GM18498 (cell line): ENCODE measurements at regions not wholly inside any gene's neighbourhood (a gene's known extent, or its start where the extent isn't known, plus 50 kb on each side); places are given as distances from the start of the nearest gene placed in this dataset.

Experiments used
- ATAC-seq: cut with Tn5 transposase; IDR thresholded peaks from one replicate; pipeline ENCODE4 v1.9.1; 2021; ENCODE audit warnings: mild to moderate bottlenecking, moderate library complexity; ENCODE audit not compliant: unreplicated experiment

GRCh38 chr4:123308667-123309066 is 87.9 kb upstream of the SPRY1 start:
- no peak for ATAC-seq

GRCh38 chr4:123312116-123312515 is 84.5 kb upstream of the SPRY1 start:
- ATAC-seq, result no peak

DNA sequence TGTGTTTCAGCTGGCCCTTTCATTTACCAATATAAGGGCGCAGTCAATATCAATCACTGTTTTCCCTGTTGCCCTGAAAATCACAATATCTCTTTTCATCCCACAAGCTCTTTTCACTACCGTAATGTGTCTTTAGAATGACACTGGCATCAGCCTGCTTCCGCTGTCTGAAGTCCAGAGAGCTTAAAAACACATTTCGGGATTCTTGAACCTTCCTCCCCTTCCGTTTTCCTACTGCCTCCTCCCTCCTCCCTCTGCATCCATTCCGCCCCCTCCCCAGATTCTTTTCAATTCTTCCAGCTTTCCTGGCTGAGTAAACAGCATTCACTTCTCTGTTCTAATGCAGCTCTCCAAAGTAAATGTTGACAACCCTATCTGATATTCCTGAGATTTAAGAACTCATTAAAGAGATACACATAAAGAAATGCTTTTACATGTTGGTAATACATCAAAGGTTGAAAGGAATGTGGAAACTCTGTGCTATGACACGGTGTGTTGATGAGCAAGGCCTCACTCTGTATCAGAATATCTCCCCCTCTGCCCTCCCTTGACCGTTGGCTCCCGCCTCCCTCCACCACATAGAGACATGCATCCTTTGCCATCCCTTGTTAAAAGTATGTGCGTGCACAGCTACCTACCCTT is 83.5 kb upstream of the SPRY1 start:
- ATAC-seq, result no peak

DNA sequence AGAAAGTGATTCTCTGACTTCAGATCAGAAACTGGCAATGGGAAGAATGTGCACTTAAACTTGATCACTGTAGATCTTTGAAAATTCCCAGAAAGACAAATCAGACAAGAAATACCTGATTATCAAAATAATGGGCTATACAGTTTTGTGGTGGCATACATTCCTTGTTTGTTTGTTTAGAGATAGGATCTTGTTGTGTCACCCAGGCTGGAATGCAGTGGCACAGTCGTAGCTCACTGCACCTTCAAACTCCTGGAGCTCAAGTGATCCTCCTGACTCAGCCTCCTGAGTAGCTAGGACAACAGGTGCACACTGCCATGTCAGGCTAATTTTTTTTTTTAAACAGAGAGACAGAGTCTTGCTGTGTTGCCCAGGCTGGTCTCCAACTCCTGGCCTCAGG is 81.0 kb upstream of the SPRY1 start:
- no peak for ATAC-seq

DNA sequence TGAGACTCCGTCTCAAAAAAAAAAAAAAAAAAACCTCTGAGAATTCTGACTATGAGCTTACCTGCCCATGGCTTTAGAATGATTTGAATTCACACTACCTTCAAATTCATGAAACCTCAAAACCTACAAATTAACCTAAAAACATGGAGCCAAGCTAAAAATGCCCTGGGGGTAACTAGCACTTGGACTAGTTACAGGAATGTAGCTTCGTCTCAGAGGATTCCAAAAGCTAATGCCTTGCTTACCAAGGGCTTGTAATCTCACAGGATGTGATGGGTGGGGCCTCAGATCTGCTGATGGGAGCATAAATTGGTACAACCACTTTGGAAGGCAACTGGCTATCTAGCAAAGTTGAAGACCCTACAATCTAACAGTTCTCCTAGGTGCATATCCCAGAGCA is 79.4 kb upstream of the SPRY1 start:
- ATAC-seq, result no peak

DNA sequence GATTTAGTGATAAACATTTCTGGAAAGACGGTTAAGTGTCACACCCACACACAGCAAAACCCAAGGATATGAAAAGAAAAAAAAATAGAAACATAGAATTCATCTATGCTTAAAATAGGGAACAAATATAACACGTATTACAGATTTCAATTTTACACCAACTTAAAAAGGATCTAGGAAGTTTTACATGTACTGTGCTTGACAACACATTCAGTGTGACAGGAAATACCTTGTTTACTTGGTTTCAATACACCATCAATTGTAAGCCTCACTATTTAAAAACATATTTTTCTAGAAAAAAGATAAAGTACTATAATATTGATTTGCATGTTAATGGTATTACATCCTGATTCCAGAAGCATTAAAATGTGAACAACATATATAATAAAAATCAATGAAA is 77.0 kb upstream of the SPRY1 start:
- no peak for ATAC-seq

GRCh38 chr4:123323998-123324397 is 72.6 kb upstream of the SPRY1 start:
- no peak for ATAC-seq

DNA sequence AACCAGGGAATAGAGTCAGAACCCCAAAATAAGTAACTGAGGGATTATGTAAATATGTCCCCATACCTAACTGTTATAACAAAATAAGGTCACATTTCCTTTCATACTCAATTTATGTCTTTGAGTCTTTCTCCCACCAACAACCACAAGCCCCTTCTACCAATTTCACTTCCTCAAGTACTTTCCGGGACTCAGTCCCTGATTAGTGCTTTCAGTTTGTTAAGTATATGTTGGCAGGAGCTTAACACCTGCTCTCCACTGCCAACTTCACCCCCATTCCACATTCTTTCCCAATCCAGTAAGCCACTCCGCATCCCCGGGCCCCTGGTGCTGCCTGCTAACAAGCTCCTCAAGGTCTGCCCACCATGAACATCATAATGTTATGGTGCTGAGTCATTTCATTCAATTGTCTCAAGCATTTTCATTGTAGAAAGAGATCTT is 71.3 kb upstream of the SPRY1 start:
- ATAC-seq, result peak; percentile 97

- no peak for ATAC-seq
These were observed 69.2 kb upstream of the SPRY1 start for GRCh38 chr4:123327346-123327745.

DNA sequence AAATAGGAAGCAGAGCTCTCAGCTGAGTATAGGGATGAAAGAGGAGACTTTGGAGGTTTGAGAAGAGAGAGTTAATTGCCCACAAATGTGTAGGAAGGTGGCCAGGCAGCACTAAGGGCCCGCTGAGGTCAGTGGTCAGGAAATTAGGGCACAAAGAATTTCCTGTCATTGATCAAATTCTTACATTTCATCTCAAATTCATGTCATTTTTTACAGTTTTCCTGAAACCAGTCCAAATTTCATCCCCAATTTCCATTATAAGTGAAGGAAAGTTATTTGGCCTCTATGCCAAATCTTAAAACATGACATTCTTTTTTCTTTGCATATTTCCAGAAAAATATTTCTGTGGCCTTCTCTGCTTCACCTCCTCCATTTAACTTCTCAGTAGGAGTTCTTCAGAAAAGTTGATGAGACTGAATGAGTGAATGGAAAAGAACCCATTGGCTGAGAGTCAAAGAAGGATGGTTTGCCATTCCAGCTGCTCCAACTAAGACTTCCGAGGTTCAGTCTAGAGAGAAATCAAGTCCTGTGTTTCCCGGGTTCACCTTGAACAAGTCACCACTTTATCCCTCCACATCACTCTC is 68.7 kb upstream of the SPRY1 start:
- no peak for ATAC-seq

DNA sequence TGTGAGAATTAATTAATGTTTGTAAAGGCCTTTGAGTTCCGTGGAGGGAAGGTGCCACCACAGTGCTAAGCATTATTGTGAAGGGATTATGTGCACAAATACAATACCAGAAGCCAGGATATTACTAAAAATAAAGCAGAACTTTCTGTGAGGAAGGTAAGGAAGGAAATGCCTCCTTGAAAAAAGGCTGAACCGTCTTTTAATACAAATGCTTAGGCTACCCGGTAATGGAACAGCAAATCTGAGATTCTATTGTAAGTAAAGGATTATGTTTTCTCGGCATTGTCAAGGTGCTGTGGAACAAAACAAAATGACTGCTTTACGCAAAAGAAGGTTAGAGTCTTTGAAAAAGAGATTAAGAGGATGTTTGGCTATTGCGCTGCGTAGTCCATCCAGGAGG is 57.9 kb upstream of the SPRY1 start:
- no peak for ATAC-seq

DNA sequence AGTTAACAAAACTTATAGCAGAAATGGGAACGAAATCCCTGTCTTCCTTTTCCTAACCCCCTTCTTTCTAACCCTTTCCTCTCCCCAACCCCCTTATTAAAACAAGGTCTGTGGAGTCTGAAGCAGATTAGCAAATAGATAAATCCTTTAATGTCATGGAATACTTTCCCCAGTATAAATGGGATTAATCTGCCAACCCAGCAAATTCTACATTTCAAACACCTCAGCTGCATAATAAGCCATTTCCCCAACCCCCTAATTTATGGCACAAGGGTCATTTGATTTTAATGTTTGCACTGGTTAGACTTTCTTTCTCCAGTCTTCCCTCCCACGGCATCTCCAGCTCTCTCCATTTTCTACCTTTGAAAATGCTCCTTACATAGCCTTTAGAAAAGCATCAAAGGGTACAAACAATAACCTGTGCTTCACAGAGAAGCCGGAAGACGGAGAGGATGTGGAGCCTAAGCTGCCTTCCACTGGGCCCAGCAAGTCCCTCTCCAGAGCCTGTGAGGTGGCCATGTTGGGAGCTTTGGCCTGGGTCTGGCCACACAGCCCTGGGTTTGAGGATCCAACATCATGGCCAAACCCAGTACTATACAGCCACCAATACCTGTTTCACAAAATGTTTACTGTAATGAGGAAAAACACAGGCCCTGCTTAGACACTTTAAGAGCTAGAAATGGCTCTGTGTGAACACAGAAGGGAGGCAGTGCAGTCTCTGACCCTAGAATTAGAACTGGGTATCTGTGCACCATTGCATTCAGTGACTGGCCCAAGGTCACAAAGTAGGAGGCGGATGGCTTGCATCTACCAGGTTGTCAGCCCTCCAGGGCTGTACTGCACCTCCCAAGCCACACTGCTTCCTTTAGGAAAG is 56.9 kb upstream of the SPRY1 start:
- no peak for ATAC-seq

- no peak for ATAC-seq
These were observed 56.3 kb upstream of the SPRY1 start for GRCh38 chr4:123340381-123340701.

DNA sequence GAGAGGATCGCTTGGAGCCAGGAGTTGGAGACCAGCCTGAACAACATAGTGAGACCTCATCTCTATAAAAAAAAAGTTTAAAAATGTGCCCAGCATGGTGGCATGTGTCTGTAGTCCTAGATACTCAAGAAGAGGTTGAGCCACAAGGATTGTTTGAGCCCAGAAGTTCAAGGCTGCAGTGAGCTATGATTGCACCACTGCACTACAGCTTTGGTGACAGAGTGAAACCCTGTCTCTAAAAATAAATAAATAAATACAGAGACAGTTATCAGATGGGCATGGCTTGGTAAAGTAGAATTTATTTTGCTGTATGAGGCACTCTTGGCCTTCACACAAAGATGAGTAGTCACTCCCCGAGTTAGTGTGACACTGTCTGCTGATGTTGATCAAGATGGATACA is 54.1 kb upstream of the SPRY1 start:
- no peak for ATAC-seq

DNA sequence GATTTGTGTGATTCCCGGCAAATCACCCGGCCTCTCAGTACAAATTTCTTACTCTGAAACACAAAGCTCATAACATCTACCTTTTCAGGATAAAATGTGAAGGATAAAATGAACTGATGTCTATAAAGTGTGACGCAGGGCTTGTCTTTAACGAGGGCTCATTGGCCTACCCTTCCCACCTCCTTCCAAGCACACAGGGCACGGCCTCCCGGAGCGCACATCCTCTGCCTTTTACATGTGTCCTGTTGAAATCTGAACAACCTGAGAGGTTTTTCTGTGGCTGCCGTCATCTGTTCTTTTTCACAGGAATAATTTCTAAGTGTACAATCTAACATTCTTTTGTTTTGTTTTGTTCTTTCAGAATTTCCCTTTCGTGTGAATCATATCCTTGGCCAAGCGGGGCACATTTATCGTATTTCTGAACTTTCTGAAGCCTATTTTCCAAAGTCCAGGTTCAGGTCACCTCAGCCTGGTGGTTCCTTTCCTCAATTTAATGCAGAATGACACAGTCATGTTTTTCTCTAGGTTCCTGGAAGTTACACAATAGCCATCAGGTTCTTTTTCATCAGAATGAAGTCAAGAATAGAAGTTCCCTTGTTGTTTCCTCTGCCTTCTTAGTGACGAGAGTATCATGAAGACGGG is 53.1 kb upstream of the SPRY1 start:
- no peak for ATAC-seq

GRCh38 chr4:123345137-123345934 is 51.3 kb upstream of the SPRY1 start:
- ATAC-seq, result no peak

GRCh38 chr4:123345935-123346300 is 50.7 kb upstream of the SPRY1 start:
- no peak for ATAC-seq

DNA sequence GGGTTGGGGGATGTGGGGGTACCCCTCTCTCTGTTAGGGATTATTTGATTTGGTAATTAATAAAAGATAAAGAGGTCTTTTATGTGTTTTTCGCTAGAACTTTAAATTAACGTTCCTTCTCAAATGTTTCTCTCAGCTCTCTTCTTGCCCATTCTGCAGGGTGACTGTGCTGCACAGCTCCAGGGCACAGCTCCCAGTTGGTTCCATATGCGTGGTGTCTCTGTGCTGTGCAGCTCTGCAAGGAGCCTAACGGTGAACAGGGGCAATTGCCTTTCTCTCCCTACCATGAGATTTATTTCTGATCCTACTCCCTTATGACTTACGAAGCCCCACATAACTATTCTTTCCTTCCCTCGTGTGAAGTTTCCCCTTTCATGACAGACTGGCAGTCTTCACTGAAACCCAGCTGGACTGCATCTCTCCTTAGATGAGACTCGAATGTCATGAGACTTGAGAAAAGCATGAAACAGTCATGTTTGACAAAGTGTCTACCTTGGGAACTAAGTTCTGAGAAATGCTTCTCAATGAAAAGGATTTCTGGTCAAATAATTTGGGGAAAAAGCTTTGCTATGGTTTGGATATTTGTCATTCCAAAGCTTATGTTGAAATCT is 50.2 kb upstream of the SPRY1 start:
- ATAC-seq, result peak; percentile 40
